ENCODE measurements at regions not wholly inside any gene's neighbourhood (a gene's known extent, or its start where the extent isn't known, plus 50 kb on each side); places are given as distances from the start of the nearest gene placed in this dataset.

DNA sequence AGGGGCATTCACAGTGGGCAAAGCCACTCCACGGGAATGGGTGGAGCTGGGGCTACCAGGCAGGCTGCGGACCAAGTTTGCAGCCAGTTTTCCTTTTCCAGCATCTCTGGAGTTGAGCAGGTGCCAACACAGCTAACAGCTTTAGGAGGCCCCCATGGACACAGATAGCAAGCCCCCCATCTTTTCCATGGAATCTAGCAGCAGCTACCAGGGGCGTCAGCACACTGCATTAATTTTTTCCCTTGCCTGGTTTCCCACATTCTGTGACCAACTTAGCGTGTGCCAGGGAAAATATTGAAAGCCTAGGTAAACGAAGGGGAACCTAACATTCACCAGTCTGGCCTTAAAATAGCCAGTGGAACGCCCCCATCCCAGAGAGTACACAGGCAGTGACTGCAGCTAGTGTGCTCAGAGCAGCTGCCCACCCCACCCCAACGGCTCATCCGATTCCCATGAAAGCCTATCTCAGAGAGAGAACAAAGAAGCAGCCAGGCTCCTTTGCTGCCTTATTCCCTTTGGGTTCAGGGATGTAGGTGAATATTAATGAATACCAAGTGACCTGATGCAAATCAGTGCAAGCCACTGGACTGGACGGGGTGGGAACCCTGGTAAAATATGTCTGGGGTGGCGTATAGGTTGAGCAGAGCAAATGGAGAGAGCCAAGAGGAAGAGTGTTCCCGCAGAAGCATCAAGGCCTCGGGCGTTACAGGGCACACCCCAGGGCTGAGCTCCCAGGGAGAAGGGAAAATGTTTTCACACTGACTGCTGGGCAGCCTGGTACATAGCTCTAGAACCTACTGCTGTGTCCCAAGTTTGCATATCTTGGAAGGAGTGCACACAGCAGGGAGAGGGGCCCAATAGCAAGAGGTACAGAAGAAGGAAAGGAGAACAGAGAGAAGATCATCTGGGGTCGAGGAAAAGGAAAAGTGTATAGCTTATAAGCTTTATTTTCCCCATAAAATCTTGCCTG is 73.9 kb upstream of the SOX9 start:
- H3K27me3 ChIP-seq (replicated peaks; ENCODE audit: control insufficient read depth, insufficient read depth, low read length) = no peaks in the 10 kb centered on the region
- TF ChIP-seq, protein P1, sequence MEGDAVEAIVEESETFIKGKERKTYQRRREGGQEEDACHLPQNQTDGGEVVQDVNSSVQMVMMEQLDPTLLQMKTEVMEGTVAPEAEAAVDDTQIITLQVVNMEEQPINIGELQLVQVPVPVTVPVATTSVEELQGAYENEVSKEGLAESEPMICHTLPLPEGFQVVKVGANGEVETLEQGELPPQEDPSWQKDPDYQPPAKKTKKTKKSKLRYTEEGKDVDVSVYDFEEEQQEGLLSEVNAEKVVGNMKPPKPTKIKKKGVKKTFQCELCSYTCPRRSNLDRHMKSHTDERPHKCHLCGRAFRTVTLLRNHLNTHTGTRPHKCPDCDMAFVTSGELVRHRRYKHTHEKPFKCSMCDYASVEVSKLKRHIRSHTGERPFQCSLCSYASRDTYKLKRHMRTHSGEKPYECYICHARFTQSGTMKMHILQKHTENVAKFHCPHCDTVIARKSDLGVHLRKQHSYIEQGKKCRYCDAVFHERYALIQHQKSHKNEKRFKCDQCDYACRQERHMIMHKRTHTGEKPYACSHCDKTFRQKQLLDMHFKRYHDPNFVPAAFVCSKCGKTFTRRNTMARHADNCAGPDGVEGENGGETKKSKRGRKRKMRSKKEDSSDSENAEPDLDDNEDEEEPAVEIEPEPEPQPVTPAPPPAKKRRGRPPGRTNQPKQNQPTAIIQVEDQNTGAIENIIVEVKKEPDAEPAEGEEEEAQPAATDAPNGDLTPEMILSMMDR (IDR thresholded peaks at IDR 0.05; ENCODE audit: insufficient read depth, low read length, poor library complexity, severe bottlenecking) = no peak
- DNase-seq (ENCODE audit: extremely low read depth, insufficient read length) = no peak
- H3K36me3 ChIP-seq (ENCODE audit: control insufficient read depth, insufficient read depth, low read length) = no peaks in the 10 kb centered on the region
- H3K4me3 ChIP-seq (replicated peaks; ENCODE audit: low read depth, low read length) = no peak overlapping the region

DNA sequence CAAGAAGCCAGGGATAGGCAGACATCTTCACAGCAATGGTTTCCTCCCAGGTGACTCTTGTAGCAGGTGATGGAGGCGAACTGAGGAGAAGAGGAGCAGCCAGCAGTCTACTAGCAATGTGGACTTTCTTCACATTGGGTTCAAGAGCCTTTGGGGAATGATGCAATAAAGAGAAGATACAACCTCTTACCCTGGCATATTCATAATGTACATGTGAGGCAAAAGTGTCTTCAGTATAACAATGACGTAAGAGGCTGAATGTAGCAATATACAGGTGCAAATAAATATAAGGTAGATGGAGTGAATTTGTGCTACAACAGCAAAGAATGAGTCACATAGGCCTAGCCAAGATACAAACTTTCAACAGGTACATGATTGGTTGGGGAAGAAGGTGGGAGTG is 70.9 kb upstream of the SOX9 start:
- H3K4me3 ChIP-seq (replicated peaks; ENCODE audit: low read depth, low read length) = no peak overlapping the region
- TF ChIP-seq, protein P1 (IDR thresholded peaks at IDR 0.05; ENCODE audit: insufficient read depth, low read length, poor library complexity, severe bottlenecking) = no peak
- no peaks in the 10 kb centered on the region for H3K27me3 ChIP-seq (replicated peaks; ENCODE audit: control insufficient read depth, insufficient read depth, low read length)
- no peak for DNase-seq (ENCODE audit: extremely low read depth, insufficient read length)
- no peaks in the 10 kb centered on the region for H3K36me3 ChIP-seq (ENCODE audit: control insufficient read depth, insufficient read depth, low read length)

DNA sequence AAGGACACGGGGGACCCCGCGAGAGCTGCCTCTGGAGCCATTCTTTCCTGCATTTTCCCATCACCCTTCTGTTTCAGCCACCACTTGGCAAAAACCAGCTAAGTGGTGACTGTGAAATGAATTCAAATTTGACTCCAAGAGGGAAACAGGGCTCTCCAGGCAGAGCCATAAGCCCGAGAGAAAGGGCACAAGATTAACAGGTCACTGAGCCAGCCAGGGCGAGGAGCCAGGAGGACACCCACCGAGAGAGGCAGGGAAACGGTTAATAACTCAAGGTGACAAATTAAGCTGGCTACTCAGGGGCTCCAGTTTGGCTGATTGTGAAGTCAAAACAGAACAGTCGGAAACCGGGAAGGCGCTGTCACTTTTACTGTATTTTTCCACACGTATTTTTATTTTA is 67.8 kb upstream of the SOX9 start:
- TF ChIP-seq, protein P1 (IDR thresholded peaks at IDR 0.05; ENCODE audit: insufficient read depth, low read length, poor library complexity, severe bottlenecking) = no peak
- H3K27me3 ChIP-seq (replicated peaks; ENCODE audit: control insufficient read depth, insufficient read depth, low read length) = no peaks in the 10 kb centered on the region

DNA sequence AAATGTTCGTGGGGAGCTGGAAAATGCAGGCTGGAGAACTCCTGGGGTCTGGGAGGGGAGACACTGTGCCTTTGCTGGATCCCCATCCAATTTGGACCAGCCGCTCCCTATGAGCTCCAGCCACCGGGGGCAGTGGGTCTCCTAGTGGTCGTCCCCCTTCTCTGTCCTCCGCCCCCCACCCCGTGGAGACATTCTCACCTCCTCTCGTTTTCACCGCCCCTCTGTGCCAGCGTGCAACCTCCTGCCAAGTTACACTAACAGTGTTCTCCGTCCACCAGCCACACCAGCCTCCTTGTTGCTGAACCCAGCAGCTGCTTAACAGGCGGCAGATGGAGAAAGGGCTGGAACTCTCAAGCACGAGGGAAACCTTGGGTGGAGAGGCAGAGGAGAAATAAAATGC is 67.4 kb upstream of the SOX9 start:
- TF ChIP-seq, protein P1 (IDR thresholded peaks at IDR 0.05; ENCODE audit: insufficient read depth, low read length, poor library complexity, severe bottlenecking) = no peak
- no peaks in the 10 kb centered on the region for H3K27me3 ChIP-seq (replicated peaks; ENCODE audit: control insufficient read depth, insufficient read depth, low read length)
- no peaks in the 10 kb centered on the region for H3K36me3 ChIP-seq (ENCODE audit: control insufficient read depth, insufficient read depth, low read length)
- H3K4me3 ChIP-seq (replicated peaks; ENCODE audit: low read depth, low read length) = no peak overlapping the region
- DNase-seq (ENCODE audit: extremely low read depth, insufficient read length) = no peak

More for the DNA sequence above, 67.8 kb upstream of the SOX9 start:
- no peak for DNase-seq (ENCODE audit: extremely low read depth, insufficient read length)
- Histone ChIP-seq H3K4me3 (replicated peaks; ENCODE audit: low read depth, low read length) (no peak overlapping the region), H3K36me3 (ENCODE audit: control insufficient read depth, insufficient read depth, low read length) (no peaks in the 10 kb centered on the region)

DNA sequence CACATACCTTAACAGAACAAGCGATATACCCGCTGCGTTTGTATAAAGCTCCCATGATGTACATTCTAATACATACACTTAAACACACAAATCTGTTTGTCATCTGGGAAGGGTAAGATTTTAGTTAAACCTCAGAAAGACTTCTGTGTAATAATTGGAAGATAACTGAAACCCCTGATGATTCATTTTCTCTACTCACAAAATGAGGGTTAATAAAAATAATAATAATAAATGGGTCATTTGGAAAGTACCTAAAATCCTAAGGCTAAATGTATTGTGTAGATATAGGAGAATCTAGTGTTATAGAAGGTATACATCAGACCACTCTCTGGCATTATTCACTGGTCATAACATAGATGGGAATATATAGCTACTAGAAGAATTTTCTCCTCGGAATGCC is 64.7 kb upstream of the SOX9 start:
- H3K4me3 ChIP-seq (replicated peaks; ENCODE audit: low read depth, low read length) = no peak overlapping the region
- no peaks in the 10 kb centered on the region for H3K36me3 ChIP-seq (ENCODE audit: control insufficient read depth, insufficient read depth, low read length)
- H3K27me3 ChIP-seq (replicated peaks; ENCODE audit: control insufficient read depth, insufficient read depth, low read length) = no peaks in the 10 kb centered on the region
- DNase-seq (ENCODE audit: extremely low read depth, insufficient read length) = no peak
- TF ChIP-seq, protein P1 (IDR thresholded peaks at IDR 0.05; ENCODE audit: insufficient read depth, low read length, poor library complexity, severe bottlenecking) = no peak

Measured in GM06990 (cell line).